ENCODE measurements at regions not wholly inside any gene's neighbourhood (a gene's known extent, or its start where the extent isn't known, plus 50 kb on each side); places are given as distances from the start of the nearest gene placed in this dataset.

GRCh38 chr21:27562303-27562702, 595.4 kb upstream of the ADAMTS5 start:
- H3K4me2 ChIP-seq (ENCODE audit: insufficient read depth, low read length): no peak overlapping the region
- no peaks in the 10 kb centered on the region for H3K9me1 ChIP-seq (ENCODE audit: control insufficient read depth, insufficient read depth, low read length)
- DNase-seq (ENCODE audit: extremely low read depth in 1 of 4, low spot score in 3 of 4) (no peak), FAIRE-seq (no peak), ATAC-seq (no peak)
- 0 out of 2 replicates have a peak, but pooled peaks cover 1% of the 10 kb centered on the region for H3K9me3 ChIP-seq (replicated peaks; ENCODE audit: control insufficient read depth, insufficient read depth, low read depth, low read length)
- ChIA-PET CTCF (ENCODE audit: low intra/inter-chr PET ratio) (no interaction called here), POLR2A (no interaction called here)
- H3K4me1 ChIP-seq (replicated peaks in 1 of 2; ENCODE audit: control insufficient read depth in 2 of 2, insufficient read depth in 2 of 2, low read length in 2 of 2): no peaks in the 10 kb centered on the region
- no TSS peak for BruUV-seq (replicated peaks)
- in situ Hi-C loops (cut with MboI): no loop called here
- H3K36me3 ChIP-seq (ENCODE audit: control insufficient read depth, insufficient read depth, low read length): no peaks in the 10 kb centered on the region
- WGBS (ENCODE audit: insufficient coverage, low coverage, missing lambda C conversion rate): under 1% methylated on average over 6 of the region's 6 CpGs
- H3K9ac ChIP-seq (ENCODE audit: insufficient read depth in 1 of 2, low read depth in 2 of 2, low read length in 2 of 2): no peak overlapping the region
- no peaks in the 10 kb centered on the region for H3K79me2 ChIP-seq (ENCODE audit: control insufficient read depth, insufficient read depth, low read length)
- H3K4me3 ChIP-seq: no peak overlapping the region
- intact Hi-C loops (cut with micrococcal nuclease): no loop called here
- H2AFZ ChIP-seq (ENCODE audit: low read depth, low read length): no peak overlapping the region
- no peaks in the 10 kb centered on the region for H3K27me3 ChIP-seq (ENCODE audit: control insufficient read depth in 2 of 2, insufficient read depth in 2 of 2, low read length in 2 of 2)
- H4K20me1 ChIP-seq (replicated peaks; ENCODE audit: control insufficient read depth, insufficient read depth, low read length): no peaks in the 10 kb centered on the region
- no peak overlapping the region for H3K27ac ChIP-seq (ENCODE audit: extremely low read depth, low read depth, low read length)
- TF ChIP-seq ZNF282 (CRISPR knock-in tag; IDR thresholded peaks at IDR 0.05) (no peak), SP2 (IDR thresholded peaks at IDR 0.05; ENCODE audit: extremely low read depth, low read depth, low read length, poor library complexity, severe bottlenecking) (no peak), TOE1 (IDR thresholded peaks at IDR 0.05; ENCODE audit: borderline replicate concordance) (no peak), TOE1 (CRISPR knock-in tag; IDR thresholded peaks at IDR 0.05; ENCODE audit: borderline replicate concordance, low read depth) (no peak), ZC3H8 (IDR thresholded peaks at IDR 0.05) (no peak), ELK1 (CRISPR knock-in tag; IDR thresholded peaks at IDR 0.05) (no peak), MIER1 (IDR thresholded peaks at IDR 0.05; ENCODE audit: low read depth) (no peak), CHD7 (IDR thresholded peaks at IDR 0.05; ENCODE audit: low read depth, low read length) (no peak), SIRT6 (IDR thresholded peaks at IDR 0.05; ENCODE audit: low read depth, low read length) (no peak), NFRKB (IDR thresholded peaks at IDR 0.05; ENCODE audit: low read depth) (no peak), HEY1 (CRISPR knock-in tag; IDR thresholded peaks at IDR 0.05; ENCODE audit: borderline replicate concordance) (no peak)
